H9 (cell line): ENCODE measurements at regions not wholly inside any gene's neighbourhood (a gene's known extent, or its start where the extent isn't known, plus 50 kb on each side); places are given as distances from the start of the nearest gene placed in this dataset.

Experiments
- DNase-seq: peaks from one replicate; pipeline ENCODE4 v3.0.0-alpha.2; 2017
- H2AFZ ChIP-seq: one replicate; pipeline ENCODE4 v1.6.1; 2013; ENCODE audit warnings: mild to moderate bottlenecking, low read length, control low read depth, moderate library complexity
- H2AK5ac ChIP-seq: 2 replicates; pipeline ENCODE4 v1.6.1; 2013; ENCODE audit warnings: low read length, control low read depth, mixed read lengths; ENCODE audit not compliant: insufficient read length
- H2BK120ac ChIP-seq: one replicate; pipeline ENCODE4 v1.6.1; 2013; ENCODE audit warnings: low read depth, mild to moderate bottlenecking, low read length, control low read depth, inconsistent platforms; ENCODE audit not compliant: poor library complexity, severe bottlenecking
- H2BK12ac ChIP-seq: 2 replicates; pipeline ENCODE4 v1.6.1; 2013; ENCODE audit warnings: low read length, control low read depth, mixed read lengths, low read depth; ENCODE audit not compliant: insufficient read length
- H2BK15ac ChIP-seq: 2 replicates; pipeline ENCODE4 v1.6.1; 2013; ENCODE audit warnings: low read depth, low read length, control low read depth
- H2BK20ac ChIP-seq: one replicate; pipeline ENCODE4 v1.6.1; 2013; ENCODE audit warnings: low read depth, mild to moderate bottlenecking, low read length, control low read depth, inconsistent platforms; ENCODE audit not compliant: poor library complexity, severe bottlenecking
- H2BK5ac ChIP-seq: 2 replicates; pipeline ENCODE4 v1.6.1; 2013; ENCODE audit warnings: low read length, control low read depth, mixed read lengths; ENCODE audit not compliant: insufficient read length
- H3K14ac ChIP-seq: 2 replicates; pipeline ENCODE4 v1.6.1; 2013; ENCODE audit warnings: low read length, control low read depth; ENCODE audit not compliant: insufficient read depth
- H3K18ac ChIP-seq: 2 replicates; pipeline ENCODE4 v1.6.1; 2013; ENCODE audit warnings: low read depth, mild to moderate bottlenecking, mixed read lengths, low read length, control low read depth; ENCODE audit not compliant: insufficient read length
- H3K23ac ChIP-seq: 2 replicates; pipeline ENCODE4 v1.6.1; 2013; ENCODE audit warnings: low read length, control low read depth, mixed read lengths, low read depth; ENCODE audit not compliant: insufficient read length
- H3K23me2 ChIP-seq: 2 replicates; pipeline ENCODE4 v1.6.1; 2013; ENCODE audit warnings: low read depth, mild to moderate bottlenecking, mixed read lengths, low read length, control low read depth; ENCODE audit not compliant: insufficient read length, poor library complexity, severe bottlenecking
- H3K27ac ChIP-seq: 2 replicates; pipeline ENCODE4 v1.5.1; 2013; ENCODE audit warnings: low read length, control low read depth, mixed read lengths, low read depth; ENCODE audit not compliant: insufficient read length
- H3K27me3 ChIP-seq: 2 replicates; pipeline ENCODE4 v1.6.1; 2013; ENCODE audit warnings: low read length, control low read depth, inconsistent platforms; ENCODE audit not compliant: insufficient read depth
- H3K4ac ChIP-seq: 2 replicates; pipeline ENCODE4 v1.6.1; 2013; ENCODE audit warnings: low read depth, mild to moderate bottlenecking, control low read depth, inconsistent platforms, low read length, moderate library complexity
- H3K4me1 ChIP-seq: 2 replicates; pipeline ENCODE4 v1.6.1; 2013; ENCODE audit warnings: low read length, control low read depth, inconsistent platforms; ENCODE audit not compliant: insufficient read depth
- H3K4me2 ChIP-seq: 2 replicates; pipeline ENCODE4 v1.6.1; 2013; ENCODE audit warnings: low read length, control low read depth, mixed read lengths; ENCODE audit not compliant: insufficient read length, insufficient read depth
- H3K56ac ChIP-seq: 2 replicates; pipeline ENCODE4 v1.6.1; 2013; ENCODE audit warnings: low read depth, mild to moderate bottlenecking, mixed read lengths, low read length, control low read depth; ENCODE audit not compliant: insufficient read length
- H3K79me1 ChIP-seq: 2 replicates; pipeline ENCODE4 v1.6.1; 2013; ENCODE audit warnings: low read depth, mild to moderate bottlenecking, moderate library complexity, low read length, control low read depth, inconsistent platforms; ENCODE audit not compliant: insufficient read depth, poor library complexity, severe bottlenecking
- H3K79me2 ChIP-seq: 2 replicates; pipeline ENCODE4 v1.6.1; 2013; ENCODE audit warnings: low read length, control low read depth, inconsistent platforms; ENCODE audit not compliant: insufficient read depth
- H3K9ac ChIP-seq: 2 replicates; pipeline ENCODE4 v1.6.1; 2013; ENCODE audit warnings: low read length, control low read depth, mixed read lengths; ENCODE audit not compliant: insufficient read length; ENCODE audit errors: extremely low read depth
- H3K9me3 ChIP-seq: one replicate; pipeline ENCODE4 v1.6.1; 2013; ENCODE audit warnings: low read depth, low read length, inconsistent platforms; ENCODE audit not compliant: control insufficient read depth
- H3T11ph ChIP-seq: one replicate; pipeline ENCODE4 v1.6.1; 2013; ENCODE audit warnings: mild to moderate bottlenecking, low read length, control low read depth, inconsistent platforms
- H4K20me1 ChIP-seq: one replicate; pipeline ENCODE4 v1.6.1; 2013; ENCODE audit not compliant: control insufficient read depth, insufficient read length, insufficient read depth
- H4K5ac ChIP-seq: 2 replicates; pipeline ENCODE4 v1.6.1; 2013; ENCODE audit warnings: low read depth, mild to moderate bottlenecking, mixed read lengths, low read length, control low read depth; ENCODE audit not compliant: insufficient read length
- H4K8ac ChIP-seq: replicated peaks from 2 replicates; pipeline ENCODE4 v1.6.1; 2013; ENCODE audit warnings: low read length, control low read depth, mixed read lengths, low read depth; ENCODE audit not compliant: insufficient read length
- H4K91ac ChIP-seq: 2 replicates; pipeline ENCODE4 v1.6.1; 2013; ENCODE audit warnings: low read depth, mild to moderate bottlenecking, moderate library complexity, mixed read lengths, low read length, control low read depth; ENCODE audit not compliant: insufficient read length
- H3K27ac Mint-ChIP-seq, 3 experiments: 2 replicates in 2 of 3; 3 replicates in 1 of 3; pipeline ENCODE4 v1.8.0; 2020 to 2021; ENCODE audit warnings: mixed read lengths in 3 of 3, mild to moderate bottlenecking in 1 of 3, moderate library complexity in 1 of 3
- H3K27me3 Mint-ChIP-seq: 2 replicates; pipeline ENCODE4 v1.8.0; 2021; ENCODE audit warnings: low read depth, mild to moderate bottlenecking, moderate library complexity, mixed read lengths
- H3K36me3 Mint-ChIP-seq, 3 experiments: 2 replicates in 2 of 3; 3 replicates in 1 of 3; pipeline ENCODE4 v1.8.0; 2020 to 2021; ENCODE audit warnings: low read depth in 3 of 3, mixed read lengths in 3 of 3; ENCODE audit not compliant: insufficient read depth in 1 of 3
- H3K4me1 Mint-ChIP-seq, 2 experiments: 2 replicates each; pipeline ENCODE4 v1.8.0; 2020; ENCODE audit warnings: mixed read lengths in 2 of 2
- H3K4me3 Mint-ChIP-seq, 2 experiments: 2 replicates in 1 of 2; 3 replicates in 1 of 2; pipeline ENCODE4 v1.8.0; 2020 to 2021; ENCODE audit warnings: mild to moderate bottlenecking in 2 of 2, mixed read lengths in 2 of 2, moderate library complexity in 1 of 2
- H3K9me3 Mint-ChIP-seq, 2 experiments: 2 replicates in 1 of 2; 3 replicates in 1 of 2; pipeline ENCODE4 v1.8.0; 2020; ENCODE audit warnings: mild to moderate bottlenecking in 2 of 2, mixed read lengths in 2 of 2, moderate library complexity in 1 of 2
- CTCF ChIP-seq: fragments of 200-600 bp; sonication (generic); conservative IDR thresholded peaks from 3 replicates; pipeline ENCODE4 v1.8.0; 2021; ENCODE audit warnings: antibody characterized with exemption, mild to moderate bottlenecking
- WGBS: extraction: QIAGEN DNeasy Blood & Tissue Kit; methylation state at CpG from one replicate; pipeline ENCODE4 v1.1.7; 2013; ENCODE audit warnings: missing lambda C conversion rate, low lambda C conversion rate, mixed read lengths; ENCODE audit not compliant: insufficient read length; ENCODE audit errors: extremely low coverage; 5-methylcytosine and 5-hydroxymethylcytosine counted together

- H3K36me3 Mint-ChIP-seq: peaks cover 0 to 4% (median 0%) of the 10 kb centered on the region in 3 experiments; a peak in 2 of 7 replicates
- H3T11ph ChIP-seq: no peak overlapping the region
- no CpG with 5 or more reads among the region's 7 CpGs for WGBS
- H3K14ac ChIP-seq: no peak overlapping the region
- no peak overlapping the region for H3K4me2 ChIP-seq
- H2BK20ac ChIP-seq: no peak overlapping the region
- H3K23ac ChIP-seq: no peak overlapping the region
- no peak overlapping the region for H2AK5ac ChIP-seq
- no peak overlapping the region; a peak in 1 of 7 replicates for H3K27ac Mint-ChIP-seq
- H4K8ac ChIP-seq: no peak overlapping the region
- no peak overlapping the region for H3K4ac ChIP-seq
- H3K9ac ChIP-seq: no peak overlapping the region
- peaks cover 2 to 14% of the 10 kb centered on the region in 2 experiments; a peak in 4 of 5 replicates for H3K9me3 Mint-ChIP-seq
- H3K9me3 ChIP-seq: no peaks in the 10 kb centered on the region
- H3K4me1 ChIP-seq: no peaks in the 10 kb centered on the region
- H3K79me1 ChIP-seq: no peaks in the 10 kb centered on the region
- DNase-seq: no peak
- H4K20me1 ChIP-seq: no peaks in the 10 kb centered on the region
- no peak overlapping the region for H4K91ac ChIP-seq
- H2BK15ac ChIP-seq: no peak overlapping the region
- no peaks in the 10 kb centered on the region for H3K79me2 ChIP-seq
- H2BK5ac ChIP-seq: no peak overlapping the region
- H3K27me3 ChIP-seq: no peaks in the 10 kb centered on the region
- H3K4me1 Mint-ChIP-seq: no peaks in the 10 kb centered on the region
- peaks cover 17% of the 10 kb centered on the region for H3K27me3 Mint-ChIP-seq
- peaks cover 2% of the 10 kb centered on the region for H3K23me2 ChIP-seq
- no peak overlapping the region for H3K4me3 Mint-ChIP-seq
- TF ChIP-seq CTCF: no peak
- no peak overlapping the region for H4K5ac ChIP-seq
- H2BK12ac ChIP-seq: no peak overlapping the region
- no peak overlapping the region for H2AFZ ChIP-seq
- no peak overlapping the region for H2BK120ac ChIP-seq
- no peak overlapping the region for H3K27ac ChIP-seq
- no peak overlapping the region for H3K18ac ChIP-seq
- H3K56ac ChIP-seq: no peak overlapping the region
Observed at GRCh38 chr10:128361487-128361886, 235.3 kb upstream of the MKI67 start.
